Nephron (organoid): ENCODE measurements at regions not wholly inside any gene's neighbourhood (a gene's known extent, or its start where the extent isn't known, plus 50 kb on each side); places are given as distances from the start of the nearest gene placed in this dataset.

Experiments used
- H3K27ac Mint-ChIP-seq, 3 experiments: 2 replicates each; pipeline ENCODE4 v1.8.0; 2020; ENCODE audit warnings: mixed read lengths in 3 of 3, mild to moderate bottlenecking in 2 of 3, moderate library complexity in 1 of 3
- H3K27me3 Mint-ChIP-seq: 2 replicates; pipeline ENCODE4 v1.8.0; 2021; ENCODE audit warnings: low read depth, mild to moderate bottlenecking, moderate library complexity, mixed read lengths
- H3K36me3 Mint-ChIP-seq: 2 replicates; pipeline ENCODE4 v1.8.0; 2020; ENCODE audit warnings: low read depth, mixed read lengths
- H3K4me1 Mint-ChIP-seq: 2 replicates; pipeline ENCODE4 v1.8.0; 2020; ENCODE audit warnings: mixed read lengths
- H3K4me3 Mint-ChIP-seq, 3 experiments: 2 replicates each; pipeline ENCODE4 v1.8.0; 2020; ENCODE audit warnings: mild to moderate bottlenecking in 3 of 3, mixed read lengths in 3 of 3, moderate library complexity in 2 of 3
- H3K9me3 Mint-ChIP-seq: 2 replicates; pipeline ENCODE4 v1.8.0; 2020; ENCODE audit warnings: mixed read lengths
- CTCF ChIP-seq, 3 experiments: fragments of 200-600 bp; sonication (generic); IDR thresholded peaks; one replicate each; pipeline ENCODE4 v1.5.0; 2021; ENCODE audit warnings: antibody characterized with exemption in 3 of 3; ENCODE audit not compliant: unreplicated experiment in 3 of 3

DNA sequence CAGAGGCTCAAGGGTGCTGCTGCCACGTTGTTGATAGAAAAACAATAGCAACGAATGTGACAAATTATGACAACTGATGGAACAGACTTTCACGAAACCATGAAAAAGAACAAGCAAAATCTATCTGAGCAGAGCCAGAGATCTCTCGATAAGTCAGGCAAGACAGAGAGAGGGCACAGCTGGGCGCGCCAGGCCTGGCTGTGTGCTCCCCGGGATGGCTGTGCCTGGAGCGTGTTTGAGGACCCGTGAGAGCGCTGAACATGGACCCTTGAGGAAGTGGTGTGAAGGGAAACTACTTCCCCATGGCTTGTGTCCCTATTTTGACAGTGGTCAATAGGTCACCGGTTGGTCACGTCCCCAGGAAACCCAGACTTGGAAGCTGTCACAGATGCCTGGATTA lies 83.1 kb upstream of the FGF3 start:
- H3K4me3 Mint-ChIP-seq, result no peak overlapping the region

GRCh38 chr11:69903211-69903610 lies 84.0 kb upstream of the FGF3 start:
- Mint-ChIP-seq H3K4me1 (peaks cover 23% of the 10 kb centered on the region), H3K4me3 (no peak overlapping the region), H3K9me3 (peaks cover 2% of the 10 kb centered on the region), H3K36me3 (no peaks in the 10 kb centered on the region), H3K27ac (no peak overlapping the region), H3K27me3 (peaks cover 22% of the 10 kb centered on the region)
- no peak for TF ChIP-seq CTCF (IDR thresholded peaks at IDR 0.05; ENCODE audit: unreplicated experiment in 3 of 3)

More for the DNA sequence above, 83.1 kb upstream of the FGF3 start:
- H3K9me3 Mint-ChIP-seq, result peaks cover 8% of the 10 kb centered on the region
- no peak for TF ChIP-seq CTCF (IDR thresholded peaks at IDR 0.05; ENCODE audit: unreplicated experiment in 3 of 3)
- no peaks in the 10 kb centered on the region for H3K36me3 Mint-ChIP-seq
- peaks cover 21% of the 10 kb centered on the region for H3K4me1 Mint-ChIP-seq
- H3K27me3 Mint-ChIP-seq, result peaks cover 29% of the 10 kb centered on the region
- no peak overlapping the region for H3K27ac Mint-ChIP-seq

- Mint-ChIP-seq H3K4me3 (no peak overlapping the region), H3K4me1 (peaks cover 28% of the 10 kb centered on the region), H3K36me3 (no peaks in the 10 kb centered on the region), H3K9me3 (no peaks in the 10 kb centered on the region), H3K27ac (no peak overlapping the region), H3K27me3 (peaks cover 21% of the 10 kb centered on the region)
- no peak for TF ChIP-seq CTCF (IDR thresholded peaks at IDR 0.05; ENCODE audit: unreplicated experiment in 3 of 3)
These were observed 85.2 kb upstream of the FGF3 start for GRCh38 chr11:69904161-69904973.

DNA sequence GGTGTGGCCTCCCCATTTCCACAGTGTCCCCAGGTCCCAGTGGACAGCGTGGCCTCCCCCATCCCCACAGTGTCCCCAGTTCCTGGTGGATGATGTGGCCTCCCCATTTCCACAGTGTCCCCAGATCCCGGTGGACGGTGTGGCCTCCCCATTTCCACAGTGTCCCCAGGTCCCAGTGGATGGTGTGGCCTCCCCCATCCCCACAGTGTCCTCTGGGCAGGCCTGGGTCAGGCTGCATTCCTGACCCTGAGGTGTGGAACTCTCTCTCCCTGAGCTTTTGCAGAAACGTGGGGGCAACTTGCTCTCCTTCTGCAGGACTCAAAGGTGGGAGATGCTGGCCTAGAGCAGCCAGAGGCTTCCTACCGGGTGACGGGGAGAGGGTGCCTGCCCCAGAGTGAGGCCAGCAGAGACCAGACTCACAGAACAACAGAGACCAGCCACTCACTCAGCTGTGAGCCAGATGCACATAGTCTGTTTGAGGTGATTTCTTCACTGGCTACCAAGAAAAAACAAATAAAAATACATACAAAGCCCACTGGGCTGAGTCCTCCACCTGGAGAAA lies 85.8 kb upstream of the FGF3 start:
- peaks cover 21% of the 10 kb centered on the region for H3K27me3 Mint-ChIP-seq
- H3K36me3 Mint-ChIP-seq, result no peaks in the 10 kb centered on the region
- no peaks in the 10 kb centered on the region for H3K9me3 Mint-ChIP-seq
- no peak overlapping the region for H3K4me3 Mint-ChIP-seq
- no peak overlapping the region for H3K27ac Mint-ChIP-seq
- no peak for TF ChIP-seq CTCF (IDR thresholded peaks at IDR 0.05; ENCODE audit: unreplicated experiment in 3 of 3)
- peaks cover 28% of the 10 kb centered on the region for H3K4me1 Mint-ChIP-seq

DNA sequence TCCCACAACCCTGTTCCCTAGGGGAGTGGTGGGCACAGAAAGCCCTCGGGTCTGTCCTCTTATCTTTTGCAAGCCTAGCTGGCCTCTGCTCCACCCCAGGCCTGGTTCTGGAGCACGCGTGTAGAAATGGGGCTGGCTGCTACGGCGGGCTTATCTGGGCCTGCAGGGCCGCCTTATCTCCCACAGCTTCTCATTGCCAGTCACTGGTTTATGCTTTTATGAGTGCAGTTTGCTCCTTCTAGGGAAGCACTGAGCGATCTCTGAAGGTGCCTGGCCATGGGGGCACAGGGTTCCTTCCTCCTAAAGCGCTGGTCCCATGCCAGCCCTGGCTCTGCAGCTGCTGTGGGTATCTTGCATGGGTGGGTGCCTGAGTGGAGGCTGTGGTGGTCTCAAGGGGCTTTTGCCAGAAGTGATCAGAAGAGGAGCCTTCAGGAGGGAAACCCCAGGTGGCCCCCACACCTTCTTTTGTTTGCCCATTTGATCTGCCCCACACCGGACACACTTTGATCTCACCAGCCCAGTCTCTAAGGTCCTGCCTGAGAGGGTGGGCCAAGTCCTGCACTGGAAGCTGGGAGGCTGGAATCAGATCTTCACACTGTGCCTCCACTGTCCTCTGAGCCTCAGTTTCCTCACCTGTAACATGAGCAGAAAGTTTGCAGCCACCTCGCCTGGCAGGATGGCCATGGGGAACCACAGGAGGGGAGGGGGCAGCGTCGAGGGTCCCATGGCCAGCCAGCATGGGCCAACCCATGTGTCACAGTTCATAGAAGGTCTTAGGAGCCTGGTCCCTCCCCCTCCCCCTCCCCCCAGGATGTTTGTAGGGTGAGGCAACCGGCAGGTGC lies 86.6 kb upstream of the FGF3 start:
- H3K36me3 Mint-ChIP-seq, result no peaks in the 10 kb centered on the region
- no peak for TF ChIP-seq CTCF (IDR thresholded peaks at IDR 0.05; ENCODE audit: unreplicated experiment in 3 of 3)
- H3K27ac Mint-ChIP-seq, result no peak overlapping the region
- H3K4me1 Mint-ChIP-seq, result peaks cover 23% of the 10 kb centered on the region
- H3K4me3 Mint-ChIP-seq, result no peak overlapping the region
- H3K9me3 Mint-ChIP-seq, result no peaks in the 10 kb centered on the region
- peaks cover 24% of the 10 kb centered on the region for H3K27me3 Mint-ChIP-seq
